DMS153 treated with DMSO at 0.1 percent for 48 hours (cell line): ENCODE measurements at regions not wholly inside any gene's neighbourhood (a gene's known extent, or its start where the extent isn't known, plus 50 kb on each side); places are given as distances from the start of the nearest gene placed in this dataset.

ENCODE experiments used
- DNase-seq: peaks from one replicate; lab custom pipeline; 2025; ENCODE audit not compliant: unreplicated experiment; lab: John Stamatoyannopoulos, UW

GRCh38 chr6:156526081-156526480, 251.1 kb upstream of the ARID1B start:
- DNase-seq, result no peak

GRCh38 chr6:156525541-156525940, 251.6 kb upstream of the ARID1B start:
- no peak for DNase-seq

- no peak for DNase-seq
These were observed 257.2 kb upstream of the ARID1B start for GRCh38 chr6:156519940-156520339.

GRCh38 chr6:156517088-156517487, 260.1 kb upstream of the ARID1B start:
- DNase-seq, result no peak

GRCh38 chr6:156515242-156515641, 261.9 kb upstream of the ARID1B start:
- no peak for DNase-seq

GRCh38 chr6:156513504-156513903, 263.7 kb upstream of the ARID1B start:
- no peak for DNase-seq

- DNase-seq, result no peak
These were observed 265.6 kb upstream of the ARID1B start for GRCh38 chr6:156511570-156511969.

GRCh38 chr6:156511051-156511450, 266.1 kb upstream of the ARID1B start:
- DNase-seq, result no peak

GRCh38 chr6:156510242-156510641, 266.9 kb upstream of the ARID1B start:
- no peak for DNase-seq

GRCh38 chr6:156509496-156509895, 267.7 kb upstream of the ARID1B start:
- no peak for DNase-seq

GRCh38 chr6:156508923-156509322, 268.3 kb upstream of the ARID1B start:
- DNase-seq, result no peak

GRCh38 chr6:156508126-156508525, 269.1 kb upstream of the ARID1B start:
- no peak for DNase-seq

GRCh38 chr6:156507656-156508055, 269.5 kb upstream of the ARID1B start:
- DNase-seq, result no peak

GRCh38 chr6:156507106-156507505, 270.1 kb upstream of the ARID1B start:
- DNase-seq, result no peak

GRCh38 chr6:156502969-156503504, 274.1 kb upstream of the ARID1B start:
- DNase-seq, result no peak

- DNase-seq, result no peak
These were observed 279.6 kb upstream of the ARID1B start for GRCh38 chr6:156497618-156498017.

GRCh38 chr6:156487877-156488276, 289.3 kb upstream of the ARID1B start:
- no peak for DNase-seq

GRCh38 chr6:156485150-156485549, 292.0 kb upstream of the ARID1B start:
- DNase-seq, result no peak

GRCh38 chr6:156474507-156475120, 302.6 kb upstream of the ARID1B start:
- DNase-seq, result no peak

- DNase-seq, result no peak
These were observed 306.2 kb upstream of the ARID1B start for GRCh38 chr6:156471000-156471399.

- no peak for DNase-seq
These were observed 312.9 kb upstream of the ARID1B start for GRCh38 chr6:156464100-156464878.

- no peak for DNase-seq
These were observed 315.5 kb upstream of the ARID1B start for GRCh38 chr6:156461647-156462046.
